Stomach (tissue), 4 donors: ENCODE measurements at regions not wholly inside any gene's neighbourhood (a gene's known extent, or its start where the extent isn't known, plus 50 kb on each side); places are given as distances from the start of the nearest gene placed in this dataset.

Source experiments
- CTCF ChIP-seq, 7 experiments: fragments of 450-650 bp in 4 of 7; fragments of 200-600 bp in 3 of 7; sonication (generic) in 3 of 7; IDR thresholded peaks; one replicate each; pipeline ENCODE4 v1.5.1; 2016 to 2019; ENCODE audit warnings: antibody characterized with exemption in 7 of 7, control low read depth in 2 of 7, mild to moderate bottlenecking in 1 of 7
- EP300 ChIP-seq: sonication (generic); formaldehyde crosslinking; IDR thresholded peaks from one replicate; pipeline ENCODE4 v1.6.1; 2017; ENCODE audit warnings: antibody characterized with exemption
- POLR2A ChIP-seq, 4 donors: fragments of 450-650 bp; IDR thresholded peaks; one replicate each; pipeline ENCODE4 v1.6.1; 2016; ENCODE audit warnings: antibody characterized with exemption in 4 of 4, control low read depth in 2 of 4, mild to moderate bottlenecking in 1 of 4, moderate library complexity in 1 of 4
- POLR2AphosphoS5 ChIP-seq, 3 donors: sonication (generic); formaldehyde crosslinking; IDR thresholded peaks; one replicate each; pipeline ENCODE4 v1.6.1; 2016; ENCODE audit warnings: antibody characterized with exemption in 3 of 3

DNA sequence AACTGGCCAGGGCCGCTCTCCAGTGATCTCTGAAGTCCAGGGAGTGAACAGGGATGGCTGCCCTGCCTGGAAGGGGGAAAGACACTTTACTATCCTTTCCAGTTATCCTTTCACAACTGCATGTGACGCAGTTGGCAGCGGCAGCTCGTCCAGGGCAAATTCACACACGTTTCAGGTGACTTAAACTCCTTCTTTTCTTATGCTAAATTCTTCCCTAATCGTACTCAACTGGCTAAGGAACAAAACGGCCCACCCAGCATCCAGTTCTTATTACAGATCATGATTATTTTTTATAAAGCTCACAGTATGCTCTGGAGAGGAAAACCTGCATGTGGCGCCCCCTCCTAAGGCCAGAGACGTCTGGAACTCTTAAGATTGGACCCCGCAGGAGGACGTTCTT lies 767.1 kb downstream of the UQCRFS1 start:
- no peak for TF ChIP-seq CTCF (IDR thresholded peaks at IDR 0.05)
- TF ChIP-seq POLR2A (IDR thresholded peaks at IDR 0.05) = no peak
- TF ChIP-seq POLR2AphosphoS5 (IDR thresholded peaks at IDR 0.05) = no peak
- no peak for TF ChIP-seq EP300
